HG02571 (cell line): ENCODE measurements at regions not wholly inside any gene's neighbourhood (a gene's known extent, or its start where the extent isn't known, plus 50 kb on each side); places are given as distances from the start of the nearest gene placed in this dataset.

ENCODE experiments used
- ATAC-seq: cut with Tn5 transposase; IDR thresholded peaks from one replicate; pipeline ENCODE4 v1.9.1; 2021; ENCODE audit warnings: mild to moderate bottlenecking, moderate library complexity; ENCODE audit not compliant: unreplicated experiment

GRCh38 chr5:138666226-138666742 is 86.9 kb upstream of the CTNNA1 start:
- ATAC-seq = no peak

GRCh38 chr5:138665261-138665660 is 88.0 kb upstream of the CTNNA1 start:
- no peak for ATAC-seq

- ATAC-seq = no peak
These were observed 88.8 kb upstream of the CTNNA1 start for GRCh38 chr5:138664276-138664943.

GRCh38 chr5:138663561-138663960 is 88.4 kb upstream of the HSPA9 start:
- ATAC-seq = no peak

- no peak for ATAC-seq
These were observed 87.8 kb upstream of the HSPA9 start for GRCh38 chr5:138663009-138663408.

GRCh38 chr5:138662599-138662998 is 87.4 kb upstream of the HSPA9 start:
- ATAC-seq = no peak

GRCh38 chr5:138661991-138662434 is 86.8 kb upstream of the HSPA9 start:
- ATAC-seq = no peak

- no peak for ATAC-seq
These were observed 86.2 kb upstream of the HSPA9 start for GRCh38 chr5:138661291-138661960.

- ATAC-seq = no peak
These were observed 84.9 kb upstream of the HSPA9 start for GRCh38 chr5:138660051-138660572.

- ATAC-seq = no peak
These were observed 84.4 kb upstream of the HSPA9 start for GRCh38 chr5:138659561-138659960.

GRCh38 chr5:138659121-138659520 is 83.9 kb upstream of the HSPA9 start:
- ATAC-seq = no peak

GRCh38 chr5:138658676-138659075 is 83.5 kb upstream of the HSPA9 start:
- ATAC-seq = no peak

- ATAC-seq = no peak
These were observed 82.2 kb upstream of the HSPA9 start for GRCh38 chr5:138657360-138657759.

- ATAC-seq = no peak
These were observed 81.7 kb upstream of the HSPA9 start for GRCh38 chr5:138656916-138657315.

- ATAC-seq = no peak
These were observed 80.5 kb upstream of the HSPA9 start for GRCh38 chr5:138655530-138656190.

GRCh38 chr5:138654281-138654867 is 79.2 kb upstream of the HSPA9 start:
- ATAC-seq = peak; percentile 56

GRCh38 chr5:138653502-138653901 is 78.3 kb upstream of the HSPA9 start:
- no peak for ATAC-seq

- ATAC-seq = no peak
These were observed 76.5 kb upstream of the HSPA9 start for GRCh38 chr5:138651767-138652117.

GRCh38 chr5:138651058-138651766 is 76.0 kb upstream of the HSPA9 start:
- no peak for ATAC-seq

GRCh38 chr5:138650196-138650595 is 75.0 kb upstream of the HSPA9 start:
- ATAC-seq = no peak

- no peak for ATAC-seq
These were observed 74.6 kb upstream of the HSPA9 start for GRCh38 chr5:138649775-138650174.
